Smooth muscle cell (in vitro differentiated cells): ENCODE measurements at regions not wholly inside any gene's neighbourhood (a gene's known extent, or its start where the extent isn't known, plus 50 kb on each side); places are given as distances from the start of the nearest gene placed in this dataset.

Experiments used
- DNase-seq: peaks from one replicate; lab custom pipeline; 2025; ENCODE audit not compliant: unreplicated experiment; lab: John Stamatoyannopoulos, UW
- H2AFZ ChIP-seq: fragments of 200-600 bp; sonication (generic); 2 replicates; pipeline ENCODE4 v1.6.0; 2016; ENCODE audit warnings: antibody characterized with exemption, low read depth, mild to moderate bottlenecking
- H3F3A ChIP-seq: fragments of 200-600 bp; sonication (generic); 2 replicates; pipeline ENCODE4 v1.6.0; 2017; ENCODE audit warnings: antibody characterized with exemption, low read depth
- H3K27ac ChIP-seq: fragments of 200-600 bp; sonication (generic); 2 replicates; pipeline ENCODE4 v1.5.1; 2016; ENCODE audit warnings: low read depth, mild to moderate bottlenecking
- H3K27me3 ChIP-seq: fragments of 200-600 bp; sonication (generic); 2 replicates; pipeline ENCODE4 v1.6.1; 2016; ENCODE audit warnings: low read depth, mild to moderate bottlenecking
- H3K36me3 ChIP-seq: fragments of 200-600 bp; sonication (generic); 2 replicates; pipeline ENCODE4 v1.5.1; 2016; ENCODE audit warnings: low read depth
- H3K4me1 ChIP-seq: fragments of 200-600 bp; sonication (generic); 2 replicates; pipeline ENCODE4 v1.5.1; 2016; ENCODE audit warnings: low read depth
- H3K4me2 ChIP-seq: fragments of 200-600 bp; sonication (generic); 2 replicates; pipeline ENCODE4 v1.6.0; 2016; ENCODE audit warnings: mild to moderate bottlenecking
- H3K4me3 ChIP-seq: fragments of 200-600 bp; sonication (generic); 2 replicates; pipeline ENCODE4 v1.5.1; 2016; ENCODE audit warnings: mild to moderate bottlenecking
- H3K79me2 ChIP-seq: fragments of 200-600 bp; sonication (generic); 2 replicates; pipeline ENCODE4 v1.6.0; 2016; ENCODE audit warnings: low read depth, mild to moderate bottlenecking
- H3K9ac ChIP-seq: fragments of 200-600 bp; sonication (generic); 2 replicates; pipeline ENCODE4 v1.6.0; 2016; ENCODE audit warnings: low read depth
- H3K9me3 ChIP-seq: fragments of 200-600 bp; sonication (generic); replicated peaks from 2 replicates; pipeline ENCODE4 v1.5.1; 2016; ENCODE audit warnings: low read depth
- H4K20me1 ChIP-seq: fragments of 200-600 bp; sonication (generic); 2 replicates; pipeline ENCODE4 v1.6.0; 2016; ENCODE audit warnings: low read depth
- CTCF ChIP-seq: fragments of 200-600 bp; sonication (generic); IDR thresholded peaks from 2 replicates; pipeline ENCODE4 v1.5.1; 2017; ENCODE audit warnings: borderline replicate concordance, mild to moderate bottlenecking, antibody characterized with exemption; ENCODE audit not compliant: insufficient read depth, poor library complexity, severe bottlenecking
- WGBS: methylation state at CpG from one replicate; pipeline ENCODE4 v1.1.7; 2016; ENCODE audit warnings: low lambda C conversion rate; 5-methylcytosine and 5-hydroxymethylcytosine counted together

DNA sequence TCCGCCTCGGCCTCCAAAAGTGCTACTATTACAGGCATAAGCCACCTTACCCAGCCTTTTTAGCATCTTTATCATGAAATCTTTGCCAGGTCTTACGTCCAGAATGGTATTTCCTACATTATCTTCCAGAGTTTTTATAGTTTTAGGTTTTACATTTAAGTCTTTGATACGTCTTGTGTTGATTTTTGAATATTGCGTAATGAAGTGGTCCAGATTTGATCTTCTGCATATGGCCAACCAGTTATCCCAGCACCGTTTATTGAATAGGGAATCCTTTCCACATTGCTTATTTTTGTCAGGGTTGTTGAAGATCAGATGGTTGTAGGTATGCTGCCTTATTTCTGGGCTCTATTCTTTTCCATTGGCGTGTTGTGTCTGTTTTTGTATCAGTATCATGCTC lies 349.6 kb downstream of the KCTD8 start:
- no peaks in the 10 kb centered on the region for H3K4me1 ChIP-seq

GRCh38 chr4:44100456-44100855 lies 348.2 kb downstream of the KCTD8 start:
- no peak for TF ChIP-seq CTCF
- Histone ChIP-seq H3K27ac (no peak overlapping the region), H4K20me1 (no peaks in the 10 kb centered on the region), H2AFZ (no peak overlapping the region), H3K4me2 (no peak overlapping the region), H3K36me3 (no peaks in the 10 kb centered on the region), H3K4me1 (no peaks in the 10 kb centered on the region), H3F3A (no peaks in the 10 kb centered on the region), H3K27me3 (no peaks in the 10 kb centered on the region), H3K4me3 (no peak overlapping the region), H3K9ac (no peak overlapping the region), H3K9me3 (no peaks in the 10 kb centered on the region), H3K79me2 (no peaks in the 10 kb centered on the region)
- 82% methylated on average over 6 of the region's 6 CpGs for WGBS
- no peak for DNase-seq

More for the DNA sequence above, 349.6 kb downstream of the KCTD8 start:
- Histone ChIP-seq H3K79me2 (no peaks in the 10 kb centered on the region), H4K20me1 (no peaks in the 10 kb centered on the region), H3K4me3 (no peak overlapping the region), H3K27ac (no peak overlapping the region), H3F3A (no peaks in the 10 kb centered on the region), H3K27me3 (no peaks in the 10 kb centered on the region), H3K9me3 (no peaks in the 10 kb centered on the region), H2AFZ (no peak overlapping the region), H3K9ac (no peak overlapping the region), H3K4me2 (no peak overlapping the region), H3K36me3 (no peaks in the 10 kb centered on the region)
- no peak for DNase-seq
- TF ChIP-seq CTCF, result no peak
- 77% methylated on average over 7 of the region's 7 CpGs for WGBS

DNA sequence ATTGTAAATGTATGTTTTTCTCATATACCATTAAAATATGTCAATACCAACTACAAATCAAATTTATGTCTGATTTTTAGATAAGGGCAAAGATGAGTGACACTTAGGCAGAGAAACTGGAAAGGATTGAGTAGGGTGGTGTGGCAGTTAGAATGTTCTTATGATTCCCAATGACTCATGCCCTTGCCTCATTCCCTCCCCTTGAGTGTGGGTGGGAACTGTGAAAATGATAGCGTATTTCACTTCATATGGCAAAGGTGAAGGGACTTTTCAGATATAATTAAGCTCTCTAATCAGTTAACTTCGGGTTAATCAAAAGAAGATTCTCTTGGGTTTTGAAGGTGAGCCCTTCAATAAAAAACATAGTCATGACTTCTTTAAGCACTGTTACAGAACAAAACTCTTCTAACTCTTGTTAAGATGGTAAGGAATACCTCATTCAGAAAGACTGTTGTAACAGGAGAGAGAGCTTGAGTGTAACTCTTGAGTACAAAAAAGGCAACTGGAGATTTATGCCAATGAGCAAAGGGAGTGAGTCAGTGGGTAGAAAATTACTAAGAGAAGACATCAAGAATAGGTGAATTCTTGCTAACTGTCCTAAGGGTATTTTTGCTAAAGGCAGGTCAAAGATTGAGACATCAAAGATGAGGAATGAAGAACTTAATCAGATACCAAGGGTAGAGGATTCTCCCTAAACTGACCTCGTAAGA lies 329.5 kb downstream of the KCTD8 start:
- H3K27me3 ChIP-seq, result no peaks in the 10 kb centered on the region
- no peak for DNase-seq

More for the DNA sequence above, 329.5 kb downstream of the KCTD8 start:
- Histone ChIP-seq H3K4me3 (no peak overlapping the region), H3K9ac (no peak overlapping the region), H3K36me3 (no peaks in the 10 kb centered on the region), H3K79me2 (no peaks in the 10 kb centered on the region), H2AFZ (no peak overlapping the region), H3K9me3 (no peaks in the 10 kb centered on the region), H3F3A (no peaks in the 10 kb centered on the region), H3K4me1 (no peaks in the 10 kb centered on the region), H3K4me2 (no peak overlapping the region), H3K27ac (peak overlapping the region; percentile 43), H4K20me1 (no peaks in the 10 kb centered on the region)
- TF ChIP-seq CTCF, result no peak
- 58% methylated on average over 3 of the region's 3 CpGs for WGBS
